ENCODE measurements at regions not wholly inside any gene's neighbourhood (a gene's known extent, or its start where the extent isn't known, plus 50 kb on each side); places are given as distances from the start of the nearest gene placed in this dataset.
"Not testable (repeated sequence)": the region's sequence is repeated elsewhere in the genome, so short reads cannot be mapped to it uniquely, and the experiment has no call there.

- no peak for DNase-seq
- no peak for ATAC-seq
These were observed 325.2 kb upstream of the RPS23 start for GRCh38 chr5:82603033-82603987.

- ATAC-seq (no peak), DNase-seq (no peak)
These were observed 323.7 kb upstream of the RPS23 start for GRCh38 chr5:82601861-82602260.

- DNase-seq: no peak
- ATAC-seq: no peak
These were observed 322.9 kb upstream of the RPS23 start for GRCh38 chr5:82601077-82601476.

GRCh38 chr5:82599692-82600091 lies 321.5 kb upstream of the RPS23 start:
- no peak for DNase-seq
- ATAC-seq: no peak

GRCh38 chr5:82599030-82599429 lies 320.9 kb upstream of the RPS23 start:
- DNase-seq (no peak), ATAC-seq (no peak)

- ATAC-seq: no peak
- DNase-seq: no peak
These were observed 319.3 kb upstream of the RPS23 start for GRCh38 chr5:82597437-82597836.

- no peak for DNase-seq
- ATAC-seq: no peak
These were observed 318.3 kb upstream of the RPS23 start for GRCh38 chr5:82596451-82596850.

- ATAC-seq: no peak
- DNase-seq: no peak
These were observed 317.0 kb upstream of the RPS23 start for GRCh38 chr5:82595113-82595512.

GRCh38 chr5:82594097-82594496 lies 315.9 kb upstream of the RPS23 start:
- ATAC-seq (no peak), DNase-seq (no peak)

- no peak for DNase-seq
These were observed 315.3 kb upstream of the RPS23 start for GRCh38 chr5:82593481-82593880.

GRCh38 chr5:82591021-82591515 lies 312.9 kb upstream of the RPS23 start:
- DNase-seq (no peak), ATAC-seq (no peak)

More at GRCh38 chr5:82593481-82593880, 315.3 kb upstream of the RPS23 start:
- no peak for ATAC-seq

- no peak for ATAC-seq
These were observed 312.0 kb upstream of the RPS23 start for GRCh38 chr5:82590112-82590511.

GRCh38 chr5:82586661-82587310 lies 308.6 kb upstream of the RPS23 start:
- DNase-seq (no peak), ATAC-seq (no peak)

More at GRCh38 chr5:82590112-82590511, 312.0 kb upstream of the RPS23 start:
- DNase-seq: no peak

GRCh38 chr5:82586181-82586580 lies 308.0 kb upstream of the RPS23 start:
- DNase-seq: no peak
- no peak for ATAC-seq

GRCh38 chr5:82584631-82585030 lies 306.5 kb upstream of the RPS23 start:
- no peak for ATAC-seq
- DNase-seq: no peak

GRCh38 chr5:82583331-82583730 lies 305.2 kb upstream of the RPS23 start:
- DNase-seq, ATAC-seq: not testable (repeated sequence)

GRCh38 chr5:82564963-82565362 lies 286.8 kb upstream of the RPS23 start:
- ATAC-seq: no peak

GRCh38 chr5:82563745-82564144 lies 285.6 kb upstream of the RPS23 start:
- ATAC-seq (no peak), DNase-seq (no peak)

More at GRCh38 chr5:82564963-82565362, 286.8 kb upstream of the RPS23 start:
- DNase-seq: no peak

GRCh38 chr5:82562696-82563240 lies 284.6 kb upstream of the RPS23 start:
- no peak for ATAC-seq
- no peak for DNase-seq

- no peak for DNase-seq
- ATAC-seq: no peak
These were observed 283.6 kb upstream of the RPS23 start for GRCh38 chr5:82561797-82562196.

GRCh38 chr5:82560969-82561368 lies 282.8 kb upstream of the RPS23 start:
- DNase-seq (no peak), ATAC-seq (no peak)

- ATAC-seq (no peak), DNase-seq (no peak)
These were observed 282.4 kb upstream of the RPS23 start for GRCh38 chr5:82560561-82560960.

GRCh38 chr5:82551840-82552385 lies 273.8 kb upstream of the RPS23 start:
- no peak for ATAC-seq
- DNase-seq: no peak
